IMR-90 (cell line): ENCODE measurements at regions not wholly inside any gene's neighbourhood (a gene's known extent, or its start where the extent isn't known, plus 50 kb on each side); places are given as distances from the start of the nearest gene placed in this dataset.

ENCODE experiments used
- ATAC-seq: fragments of 200-7000 bp; cut with Tn5 transposase; 2 replicates; pipeline ENCODE4 v1.9.1; 2020; ENCODE audit warnings: low read depth, mild to moderate bottlenecking, moderate library complexity
- BruUV-seq: library from RNA; stranded (reverse); fragments of 400-500 nt; replicated peaks from 2 replicates; lab custom pipeline; 2021; lab: Mats Ljungman, UMichigan
- CTCF ChIA-PET: fragments of 300-600 bp; formaldehyde crosslinking; extraction: SDS; loops from one replicate; lab custom pipeline; 2021; ENCODE audit warnings: antibody characterized with exemption; lab: Yijun Ruan, JAX
- POLR2A ChIA-PET: fragments of 300-600 bp; sonication (Branson Sonifier 250); formaldehyde crosslinking; loops from one replicate; lab custom pipeline; 2022; ENCODE audit warnings: antibody characterized with exemption; ENCODE audit not compliant: unreplicated experiment; lab: Charles Lee
- DNase-seq: peaks from one replicate; pipeline ENCODE4 v3.0.0; 2013
- H2AFZ ChIP-seq: replicated peaks from 2 replicates; pipeline ENCODE3; 2013; ENCODE audit warnings: low read length, mild to moderate bottlenecking; ENCODE audit not compliant: poor library complexity
- H2AK5ac ChIP-seq: 2 replicates; pipeline ENCODE4 v1.6.1; 2013; ENCODE audit warnings: low read depth, low read length, inconsistent platforms
- H2AK9ac ChIP-seq: replicated peaks from 2 replicates; pipeline ENCODE3; 2013; ENCODE audit warnings: mild to moderate bottlenecking, low read depth, low read length, moderate library complexity; ENCODE audit not compliant: poor library complexity
- H2BK120ac ChIP-seq: 2 replicates; pipeline ENCODE4 v1.6.1; 2013; ENCODE audit warnings: low read depth, low read length, inconsistent platforms
- H2BK15ac ChIP-seq: 3 replicates; pipeline ENCODE4 v1.6.1; 2013; ENCODE audit warnings: low read depth, low read length, inconsistent platforms
- H2BK20ac ChIP-seq: 2 replicates; pipeline ENCODE4 v1.6.1; 2013; ENCODE audit warnings: low read depth, mild to moderate bottlenecking, inconsistent platforms, low read length, moderate library complexity
- H2BK5ac ChIP-seq: 2 replicates; pipeline ENCODE4 v1.6.1; 2013; ENCODE audit warnings: mild to moderate bottlenecking, low read depth, low read length, inconsistent platforms; ENCODE audit not compliant: poor library complexity, severe bottlenecking
- H3K14ac ChIP-seq: replicated peaks from 2 replicates; pipeline ENCODE4 v1.6.1; 2013; ENCODE audit warnings: low read depth, low read length, inconsistent platforms
- H3K18ac ChIP-seq: 2 replicates; pipeline ENCODE4 v1.6.1; 2013; ENCODE audit warnings: low read depth, low read length, control low read depth
- H3K23ac ChIP-seq: 2 replicates; pipeline ENCODE4 v1.6.1; 2013; ENCODE audit warnings: low read depth, low read length, inconsistent platforms
- H3K27ac ChIP-seq: 2 replicates; pipeline ENCODE4 v1.5.1; 2013; ENCODE audit warnings: mild to moderate bottlenecking, control low read depth, low read length; ENCODE audit not compliant: insufficient read depth
- H3K27me3 ChIP-seq: 2 replicates; pipeline ENCODE4 v1.6.1; 2013; ENCODE audit warnings: low read length; ENCODE audit not compliant: control insufficient read depth, insufficient read depth
- H3K36me3 ChIP-seq: 2 replicates; pipeline ENCODE4 v1.6.1; 2013; ENCODE audit warnings: low read length, mixed read lengths; ENCODE audit not compliant: control insufficient read depth, insufficient read depth
- H3K4ac ChIP-seq: 2 replicates; pipeline ENCODE4 v1.6.1; 2013; ENCODE audit warnings: low read depth, low read length, inconsistent platforms
- H3K4me1 ChIP-seq: 2 replicates; pipeline ENCODE4 v1.6.1; 2013; ENCODE audit warnings: low read length, mixed read lengths; ENCODE audit not compliant: control insufficient read depth, insufficient read depth
- H3K4me2 ChIP-seq: 2 replicates; pipeline ENCODE4 v1.6.1; 2013; ENCODE audit warnings: low read depth, mild to moderate bottlenecking, control low read depth, low read length, moderate library complexity
- H3K4me3 ChIP-seq: 2 replicates; pipeline ENCODE4 v1.5.1; 2013; ENCODE audit warnings: low read depth, mild to moderate bottlenecking, control low read depth, low read length, moderate library complexity; ENCODE audit not compliant: insufficient read depth
- H3K56ac ChIP-seq: 2 replicates; pipeline ENCODE4 v1.6.1; 2013; ENCODE audit warnings: low read length, inconsistent platforms; ENCODE audit not compliant: insufficient read depth; ENCODE audit errors: extremely low read depth
- H3K79me1 ChIP-seq, 2 experiments: 2 replicates each; pipeline ENCODE4 v1.6.1; 2013; ENCODE audit warnings: low read length in 2 of 2, inconsistent platforms in 1 of 2, low read depth in 1 of 2
- H3K9ac ChIP-seq: 2 replicates; pipeline ENCODE4 v1.6.1; 2013; ENCODE audit warnings: low read depth, low read length, control low read depth
- H3K9me1 ChIP-seq: 2 replicates; pipeline ENCODE4 v1.6.1; 2013; ENCODE audit warnings: low read length, inconsistent platforms; ENCODE audit not compliant: insufficient read depth
- H3K9me3 ChIP-seq: 2 replicates; pipeline ENCODE4 v1.6.1; 2013; ENCODE audit warnings: low read length; ENCODE audit not compliant: control insufficient read depth, insufficient read depth
- H4K20me1 ChIP-seq: 2 replicates; pipeline ENCODE4 v1.6.1; 2013; ENCODE audit warnings: low read length, inconsistent platforms; ENCODE audit not compliant: insufficient read depth
- H4K5ac ChIP-seq: 2 replicates; pipeline ENCODE4 v1.6.1; 2013; ENCODE audit warnings: mild to moderate bottlenecking, low read depth, low read length, control low read depth
- H4K8ac ChIP-seq, 2 experiments: 2 replicates each; pipeline ENCODE4 v1.6.1; 2013; ENCODE audit warnings: low read depth in 2 of 2, low read length in 2 of 2, control low read depth in 1 of 2, inconsistent platforms in 1 of 2
- H4K91ac ChIP-seq: 2 replicates; pipeline ENCODE4 v1.6.1; 2013; ENCODE audit warnings: low read depth, low read length, inconsistent platforms; ENCODE audit not compliant: insufficient read depth
- BHLHE40 ChIP-seq: fragments of 150-350 bp; IDR thresholded peaks from 2 replicates; pipeline ENCODE4 v1.6.1; 2016; ENCODE audit warnings: mild to moderate bottlenecking, low read depth, low read length
- MAFK ChIP-seq: IDR thresholded peaks from 2 replicates; pipeline ENCODE4 v1.6.1; 2012; ENCODE audit warnings: low read depth, low read length, improper control_type of control experiment
- MXI1 ChIP-seq: IDR thresholded peaks from 2 replicates; pipeline ENCODE4 v1.6.1; 2012; ENCODE audit warnings: low read depth, mild to moderate bottlenecking, low read length, moderate library complexity, borderline replicate concordance
- NFE2L2 ChIP-seq: fragments of 150-350 bp; IDR thresholded peaks from 2 replicates; pipeline ENCODE4 v1.6.1; 2016; ENCODE audit warnings: low read depth, mild to moderate bottlenecking, low read length
- POLR2A ChIP-seq: IDR thresholded peaks from 2 replicates; pipeline ENCODE4 v1.6.1; 2012; ENCODE audit warnings: mild to moderate bottlenecking, low read depth, low read length
- WGBS, 2 experiments: methylation state at CpG; one replicate each; pipeline versions ENCODE4 v1.1.5 to v1.1.7; 2013; ENCODE audit warnings: missing lambda C conversion rate in 2 of 2; ENCODE audit not compliant: insufficient read length in 1 of 2; ENCODE audit errors: extremely low coverage in 2 of 2; 5-methylcytosine and 5-hydroxymethylcytosine counted together
- dilution Hi-C: fragments of 300-500 bp; cut with HindIII; formaldehyde crosslinking; loops from one replicate; pipeline ENCODE4 v1.14.3; 2018; ENCODE audit warnings: low sequenced_read_pairs; ENCODE audit not compliant: unreplicated experiment
- in situ Hi-C: fragments of 300-500 bp; cut with MboI; formaldehyde crosslinking; loops from 3 replicates; pipeline ENCODE4 v1.14.3; 2019; ENCODE audit warnings: low sequenced_read_pairs, inconsistent platforms, mixed read lengths
- intact Hi-C: fragments of 100-400 bp; cut with micrococcal nuclease; formaldehyde crosslinking; loops from 2 replicates; pipeline ENCODE4 v1.10.0; 2022
- TF ChIP-seq, protein P1 (sequence below): fragments of 150-350 bp; IDR thresholded peaks from 2 replicates; pipeline ENCODE4 v1.6.1; 2017; ENCODE audit warnings: mild to moderate bottlenecking, antibody characterized with exemption, low read length, low read depth

DNA sequence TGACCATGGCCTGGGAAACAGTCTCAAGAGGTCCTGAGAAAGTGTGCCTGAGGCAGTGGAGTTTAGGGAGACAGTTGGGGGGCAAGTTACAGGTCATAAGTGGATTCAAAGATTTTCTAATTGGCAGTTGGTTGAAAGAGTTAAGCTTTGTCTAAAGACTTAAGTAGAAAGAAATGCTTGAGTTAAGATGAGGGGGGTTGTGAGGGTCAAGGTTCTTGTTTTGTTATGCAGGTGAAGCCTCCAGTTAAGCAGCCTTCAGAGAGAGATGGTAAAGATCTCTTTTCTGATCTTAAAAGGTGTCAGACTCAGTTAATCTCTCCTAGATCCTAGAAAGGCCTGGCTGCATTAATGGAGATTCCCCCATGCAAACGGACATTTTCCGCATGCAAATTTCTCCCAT lies 356.3 kb upstream of the C2CD4B start:
- Histone ChIP-seq H3K9me3 (no peaks in the 10 kb centered on the region), H3K9ac (no peak overlapping the region), H3K27ac (no peak overlapping the region), H3K4me2 (no peak overlapping the region), H2AK5ac (no peak overlapping the region), H4K5ac (no peak overlapping the region), H2BK5ac (no peak overlapping the region), H4K91ac (no peak overlapping the region), H2BK15ac (no peak overlapping the region), H3K23ac (no peak overlapping the region), H3K14ac (no peak overlapping the region), H3K36me3 (no peaks in the 10 kb centered on the region), H3K4ac (no peak overlapping the region), H3K79me1 (peaks cover 4% of the 10 kb centered on the region in 2 experiments; a peak in 2 of 4 replicates), H3K56ac (no peak overlapping the region), H2AFZ (no peak overlapping the region), H2BK20ac (no peak overlapping the region), H3K4me3 (no peak overlapping the region), H2BK120ac (no peak overlapping the region), H2AK9ac (no peak overlapping the region), H3K27me3 (no peaks in the 10 kb centered on the region), H3K18ac (no peak overlapping the region), H3K9me1 (no peaks in the 10 kb centered on the region), H3K4me1 (peaks cover 17% of the 10 kb centered on the region), H4K20me1 (no peaks in the 10 kb centered on the region; the same call in 1 of the 2 replicates), H4K8ac (no peak overlapping the region)
- CTCF ChIA-PET = no interaction called here
- dilution Hi-C loops = no loop called here
- DNase-seq (no peak), ATAC-seq (no peak)
- intact Hi-C loops = loop anchor here (5.0 kb wide), 1 partner anchor 129 kb away; the partner anchor contains the start of gene TLN2
- POLR2A ChIA-PET = no interaction called here
- TF ChIP-seq POLR2A = no peak
- no peak for TF ChIP-seq BHLHE40
- TF ChIP-seq MXI1 = no peak
- TF ChIP-seq, protein P1, sequence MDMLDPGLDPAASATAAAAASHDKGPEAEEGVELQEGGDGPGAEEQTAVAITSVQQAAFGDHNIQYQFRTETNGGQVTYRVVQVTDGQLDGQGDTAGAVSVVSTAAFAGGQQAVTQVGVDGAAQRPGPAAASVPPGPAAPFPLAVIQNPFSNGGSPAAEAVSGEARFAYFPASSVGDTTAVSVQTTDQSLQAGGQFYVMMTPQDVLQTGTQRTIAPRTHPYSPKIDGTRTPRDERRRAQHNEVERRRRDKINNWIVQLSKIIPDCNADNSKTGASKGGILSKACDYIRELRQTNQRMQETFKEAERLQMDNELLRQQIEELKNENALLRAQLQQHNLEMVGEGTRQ = no peak
- TF ChIP-seq MAFK = no peak
- TF ChIP-seq NFE2L2 = no peak
- WGBS, 2 experiments = no CpG with 5 or more reads among the region's 2 CpGs
- no TSS peak for BruUV-seq
- in situ Hi-C loops = no loop called here
